ENCODE measurements at regions not wholly inside any gene's neighbourhood (a gene's known extent, or its start where the extent isn't known, plus 50 kb on each side); places are given as distances from the start of the nearest gene placed in this dataset.
"Not testable (repeated sequence)": the region's sequence is repeated elsewhere in the genome, so short reads cannot be mapped to it uniquely, and the experiment has no call there.

GRCh38 chr3:106844638-106845037, 532.6 kb upstream of the CCDC54 start:
- H3K27me3 ChIP-seq (ENCODE audit: low read length): no peaks in the 10 kb centered on the region
- H3K9ac ChIP-seq (ENCODE audit: low read length): no peak overlapping the region
- no peak overlapping the region for H3K4me3 ChIP-seq (ENCODE audit: low read length)
- no peaks in the 10 kb centered on the region for H3K9me3 ChIP-seq (ENCODE audit: low read length)
- no peaks in the 10 kb centered on the region for H3K9me2 ChIP-seq (replicated peaks; ENCODE audit: insufficient read depth, low read length)
- H3K79me2 ChIP-seq (ENCODE audit: low read length): no peaks in the 10 kb centered on the region
- H3K36me3 ChIP-seq (ENCODE audit: insufficient read depth, low read length): no peaks in the 10 kb centered on the region
- H3K4me2 ChIP-seq (ENCODE audit: low read depth, low read length, poor library complexity, severe bottlenecking): no peak overlapping the region
- DNase-seq: no peak
- H3K4me1 ChIP-seq (ENCODE audit: low read length): no peaks in the 10 kb centered on the region
- H2AFZ ChIP-seq (ENCODE audit: low read length): no peak overlapping the region
- H3K27ac ChIP-seq (ENCODE audit: low read length): no peak overlapping the region
- no peaks in the 10 kb centered on the region for H4K20me1 ChIP-seq (ENCODE audit: insufficient read depth, low read depth, low read length)

- Histone ChIP-seq H3K4me2 (ENCODE audit: low read depth, low read length, poor library complexity, severe bottlenecking) (no peak overlapping the region), H3K9ac (ENCODE audit: low read length) (no peak overlapping the region), H3K4me3 (ENCODE audit: low read length) (no peak overlapping the region), H3K27ac (ENCODE audit: low read length) (no peak overlapping the region), H3K27me3 (ENCODE audit: low read length) (no peaks in the 10 kb centered on the region), H3K9me2 (replicated peaks; ENCODE audit: insufficient read depth, low read length) (no peaks in the 10 kb centered on the region), H3K9me3 (ENCODE audit: low read length) (no peaks in the 10 kb centered on the region), H3K36me3 (ENCODE audit: insufficient read depth, low read length) (no peaks in the 10 kb centered on the region), H3K4me1 (ENCODE audit: low read length) (no peaks in the 10 kb centered on the region), H4K20me1 (ENCODE audit: insufficient read depth, low read depth, low read length) (no peaks in the 10 kb centered on the region), H3K79me2 (ENCODE audit: low read length) (no peaks in the 10 kb centered on the region), H2AFZ (ENCODE audit: low read length) (no peak overlapping the region)
- DNase-seq: no peak
Observed at GRCh38 chr3:106848099-106848498, 529.1 kb upstream of the CCDC54 start.

DNA sequence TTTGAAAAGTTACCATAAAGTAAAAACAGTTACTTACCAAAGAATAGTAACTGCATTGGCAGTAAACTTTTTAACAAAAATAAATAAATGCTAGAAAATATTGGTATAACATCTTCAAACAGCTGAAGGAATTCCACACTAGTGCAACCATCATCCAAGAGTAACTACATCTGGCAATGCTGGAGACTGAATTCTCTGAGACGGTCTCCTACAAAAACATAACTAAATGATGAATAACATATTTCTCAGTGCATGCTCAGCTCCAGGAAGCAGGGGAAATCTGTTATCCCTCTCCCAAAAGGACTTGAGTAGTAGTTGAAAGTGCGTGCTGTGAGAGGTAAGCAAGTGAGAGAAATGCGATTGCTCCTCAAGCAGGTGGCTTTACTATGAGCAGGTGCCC, 526.8 kb upstream of the CCDC54 start:
- no peaks in the 10 kb centered on the region for H3K9me3 ChIP-seq (ENCODE audit: low read length)
- no peaks in the 10 kb centered on the region for H3K79me2 ChIP-seq (ENCODE audit: low read length)
- no peaks in the 10 kb centered on the region for H3K36me3 ChIP-seq (ENCODE audit: insufficient read depth, low read length)
- no peak overlapping the region for H3K9ac ChIP-seq (ENCODE audit: low read length)
- no peaks in the 10 kb centered on the region for H3K27me3 ChIP-seq (ENCODE audit: low read length)
- DNase-seq: no peak
- H3K4me1 ChIP-seq (ENCODE audit: low read length): no peaks in the 10 kb centered on the region
- H4K20me1 ChIP-seq (ENCODE audit: insufficient read depth, low read depth, low read length): no peaks in the 10 kb centered on the region
- H3K4me2 ChIP-seq (ENCODE audit: low read depth, low read length, poor library complexity, severe bottlenecking): no peak overlapping the region
- H3K4me3 ChIP-seq (ENCODE audit: low read length): no peak overlapping the region
- no peak overlapping the region for H3K27ac ChIP-seq (ENCODE audit: low read length)
- no peaks in the 10 kb centered on the region for H3K9me2 ChIP-seq (replicated peaks; ENCODE audit: insufficient read depth, low read length)
- no peak overlapping the region for H2AFZ ChIP-seq (ENCODE audit: low read length)

DNA sequence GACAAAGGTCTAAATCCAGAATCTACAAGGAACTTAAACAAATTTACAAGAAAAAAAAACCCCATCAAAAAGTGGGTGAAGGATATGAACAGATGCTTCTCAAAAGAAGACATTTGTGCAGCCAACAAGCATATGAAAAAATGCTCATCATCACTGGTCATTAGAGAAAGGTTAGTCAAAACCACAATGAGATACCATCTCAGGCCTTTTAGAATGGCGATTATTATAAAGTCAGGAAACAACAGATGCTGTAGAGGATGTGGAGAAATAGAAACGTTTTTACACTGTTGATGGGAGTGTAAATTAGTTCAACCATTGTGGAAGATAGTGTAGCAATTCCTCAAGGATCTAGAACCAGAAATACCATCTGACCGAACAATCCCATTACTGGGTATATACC, 518.9 kb upstream of the CCDC54 start:
- not testable (repeated sequence) for H3K79me2 ChIP-seq (ENCODE audit: low read length); H3K27ac ChIP-seq (ENCODE audit: low read length); H3K27me3 ChIP-seq (ENCODE audit: low read length); DNase-seq; H3K9ac ChIP-seq (ENCODE audit: low read length); H3K36me3 ChIP-seq (ENCODE audit: insufficient read depth, low read length); H4K20me1 ChIP-seq (ENCODE audit: insufficient read depth, low read depth, low read length); H3K4me2 ChIP-seq (ENCODE audit: low read depth, low read length, poor library complexity, severe bottlenecking); H3K9me3 ChIP-seq (ENCODE audit: low read length); H2AFZ ChIP-seq (ENCODE audit: low read length); H3K4me1 ChIP-seq (ENCODE audit: low read length); H3K4me3 ChIP-seq (ENCODE audit: low read length); H3K9me2 ChIP-seq (replicated peaks; ENCODE audit: insufficient read depth, low read length)

DNA sequence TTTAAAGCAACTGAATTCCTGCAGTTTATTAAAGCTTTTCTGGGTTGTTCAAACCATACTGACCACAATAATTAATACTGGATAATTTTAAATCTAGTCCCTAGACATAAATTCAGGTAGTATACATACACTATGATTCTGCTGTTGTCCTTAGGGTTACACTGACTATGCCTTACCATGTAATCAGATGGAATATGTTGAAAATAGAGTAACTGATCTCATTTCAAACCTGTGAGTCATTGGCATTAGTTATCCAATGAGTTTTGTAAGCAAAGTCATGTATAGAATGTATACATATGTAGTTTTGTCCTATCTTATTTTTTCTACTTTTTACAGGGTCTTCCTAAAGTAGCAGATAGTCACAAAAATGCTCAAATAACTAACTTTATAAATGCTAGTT, 517.1 kb upstream of the CCDC54 start:
- Histone ChIP-seq H3K79me2 (ENCODE audit: low read length) (no peaks in the 10 kb centered on the region), H3K4me1 (ENCODE audit: low read length) (no peaks in the 10 kb centered on the region), H3K4me2 (ENCODE audit: low read depth, low read length, poor library complexity, severe bottlenecking) (no peak overlapping the region), H3K36me3 (ENCODE audit: insufficient read depth, low read length) (no peaks in the 10 kb centered on the region), H2AFZ (ENCODE audit: low read length) (no peak overlapping the region), H3K9me2 (replicated peaks; ENCODE audit: insufficient read depth, low read length) (no peaks in the 10 kb centered on the region), H3K27ac (ENCODE audit: low read length) (no peak overlapping the region), H3K9ac (ENCODE audit: low read length) (no peak overlapping the region), H3K27me3 (ENCODE audit: low read length) (no peaks in the 10 kb centered on the region), H3K4me3 (ENCODE audit: low read length) (no peak overlapping the region), H3K9me3 (ENCODE audit: low read length) (no peaks in the 10 kb centered on the region), H4K20me1 (ENCODE audit: insufficient read depth, low read depth, low read length) (no peaks in the 10 kb centered on the region)
- DNase-seq: no peak

GRCh38 chr3:106862067-106862466, 515.2 kb upstream of the CCDC54 start:
- no peaks in the 10 kb centered on the region for H4K20me1 ChIP-seq (ENCODE audit: insufficient read depth, low read depth, low read length)
- H3K9ac ChIP-seq (ENCODE audit: low read length): no peak overlapping the region
- H3K79me2 ChIP-seq (ENCODE audit: low read length): no peaks in the 10 kb centered on the region
- no peak overlapping the region for H3K4me2 ChIP-seq (ENCODE audit: low read depth, low read length, poor library complexity, severe bottlenecking)
- H3K27me3 ChIP-seq (ENCODE audit: low read length): no peaks in the 10 kb centered on the region
- H3K9me2 ChIP-seq (replicated peaks; ENCODE audit: insufficient read depth, low read length): no peaks in the 10 kb centered on the region
- no peaks in the 10 kb centered on the region for H3K4me1 ChIP-seq (ENCODE audit: low read length)
- no peak overlapping the region for H2AFZ ChIP-seq (ENCODE audit: low read length)
- no peak overlapping the region for H3K27ac ChIP-seq (ENCODE audit: low read length)
- no peaks in the 10 kb centered on the region for H3K36me3 ChIP-seq (ENCODE audit: insufficient read depth, low read length)
- no peaks in the 10 kb centered on the region for H3K9me3 ChIP-seq (ENCODE audit: low read length)
- no peak overlapping the region for H3K4me3 ChIP-seq (ENCODE audit: low read length)
- DNase-seq: no peak

- H3K27ac ChIP-seq (ENCODE audit: low read length): no peak overlapping the region
- no peak overlapping the region for H3K4me2 ChIP-seq (ENCODE audit: low read depth, low read length, poor library complexity, severe bottlenecking)
- no peak overlapping the region for H3K9ac ChIP-seq (ENCODE audit: low read length)
- H3K27me3 ChIP-seq (ENCODE audit: low read length): 0 out of 2 replicates have a peak, but pooled peaks cover 3% of the 10 kb centered on the region
- no peaks in the 10 kb centered on the region for H4K20me1 ChIP-seq (ENCODE audit: insufficient read depth, low read depth, low read length)
- no peaks in the 10 kb centered on the region for H3K36me3 ChIP-seq (ENCODE audit: insufficient read depth, low read length)
- DNase-seq: no peak
- H3K9me3 ChIP-seq (ENCODE audit: low read length): no peaks in the 10 kb centered on the region
- H3K9me2 ChIP-seq (replicated peaks; ENCODE audit: insufficient read depth, low read length): 0 out of 2 replicates have a peak, but pooled peaks cover 3% of the 10 kb centered on the region
- H3K79me2 ChIP-seq (ENCODE audit: low read length): no peaks in the 10 kb centered on the region
- no peaks in the 10 kb centered on the region for H3K4me1 ChIP-seq (ENCODE audit: low read length)
- H2AFZ ChIP-seq (ENCODE audit: low read length): no peak overlapping the region
- no peak overlapping the region for H3K4me3 ChIP-seq (ENCODE audit: low read length)
Observed at GRCh38 chr3:106877627-106878026, 499.6 kb upstream of the CCDC54 start.

DNA sequence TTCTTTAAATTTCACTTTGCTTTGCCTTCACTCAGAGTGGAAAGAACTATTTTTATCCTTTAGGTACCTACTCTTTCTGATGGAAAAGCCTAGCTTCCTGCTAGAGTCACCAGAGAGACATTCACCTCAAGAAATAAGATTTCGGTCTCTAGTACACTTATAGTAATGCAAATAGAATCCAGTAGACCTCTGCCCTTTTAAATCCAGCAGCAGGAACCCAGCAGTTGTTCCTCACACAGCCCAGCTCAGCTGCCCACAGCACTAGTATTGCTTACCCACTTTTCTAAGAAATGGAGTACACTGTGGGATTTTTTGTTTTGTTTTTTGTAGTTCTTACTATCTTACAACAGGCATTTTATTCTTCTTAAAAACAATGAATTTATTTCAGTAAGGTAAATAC, 497.0 kb upstream of the CCDC54 start:
- 0 out of 2 replicates have a peak, but pooled peaks cover 3% of the 10 kb centered on the region for H3K27me3 ChIP-seq (ENCODE audit: low read length)
- H3K9me2 ChIP-seq (replicated peaks; ENCODE audit: insufficient read depth, low read length): 0 out of 2 replicates have a peak, but pooled peaks cover 3% of the 10 kb centered on the region
- H3K9me3 ChIP-seq (ENCODE audit: low read length): no peaks in the 10 kb centered on the region
- H3K4me1 ChIP-seq (ENCODE audit: low read length): no peaks in the 10 kb centered on the region
- no peak for DNase-seq
- H3K9ac ChIP-seq (ENCODE audit: low read length): no peak overlapping the region
- no peak overlapping the region for H3K4me2 ChIP-seq (ENCODE audit: low read depth, low read length, poor library complexity, severe bottlenecking)
- no peaks in the 10 kb centered on the region for H4K20me1 ChIP-seq (ENCODE audit: insufficient read depth, low read depth, low read length)
- H2AFZ ChIP-seq (ENCODE audit: low read length): no peak overlapping the region
- H3K4me3 ChIP-seq (ENCODE audit: low read length): no peak overlapping the region
- no peaks in the 10 kb centered on the region for H3K79me2 ChIP-seq (ENCODE audit: low read length)
- H3K36me3 ChIP-seq (ENCODE audit: insufficient read depth, low read length): no peaks in the 10 kb centered on the region
- no peak overlapping the region for H3K27ac ChIP-seq (ENCODE audit: low read length)

DNA sequence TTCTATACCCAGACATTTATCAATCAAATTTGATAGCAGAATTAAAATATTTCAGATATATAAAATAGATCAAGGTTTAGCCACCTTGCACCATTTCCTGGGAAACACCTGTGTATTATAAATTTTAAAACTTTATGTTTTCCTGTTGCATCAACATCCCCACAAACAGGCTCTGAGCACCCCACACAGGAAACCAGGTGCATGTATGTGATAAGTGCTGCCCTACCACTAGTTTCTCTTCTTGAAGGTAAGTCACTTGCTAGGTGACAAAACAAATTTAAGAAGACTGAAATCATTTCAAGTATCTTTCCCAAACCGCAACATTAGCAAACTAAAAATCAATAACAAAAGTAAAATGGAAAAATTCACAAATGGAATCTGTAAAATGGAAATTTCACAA, 496.1 kb upstream of the CCDC54 start:
- Histone ChIP-seq H3K9me3 (ENCODE audit: low read length) (no peaks in the 10 kb centered on the region), H3K4me2 (ENCODE audit: low read depth, low read length, poor library complexity, severe bottlenecking) (no peak overlapping the region), H3K4me3 (ENCODE audit: low read length) (no peak overlapping the region), H3K27ac (ENCODE audit: low read length) (no peak overlapping the region), H3K4me1 (ENCODE audit: low read length) (no peaks in the 10 kb centered on the region), H3K79me2 (ENCODE audit: low read length) (no peaks in the 10 kb centered on the region), H3K36me3 (ENCODE audit: insufficient read depth, low read length) (no peaks in the 10 kb centered on the region), H3K27me3 (ENCODE audit: low read length) (0 out of 2 replicates have a peak, but pooled peaks cover 3% of the 10 kb centered on the region), H3K9ac (ENCODE audit: low read length) (no peak overlapping the region), H4K20me1 (ENCODE audit: insufficient read depth, low read depth, low read length) (no peaks in the 10 kb centered on the region), H2AFZ (ENCODE audit: low read length) (no peak overlapping the region), H3K9me2 (replicated peaks; ENCODE audit: insufficient read depth, low read length) (0 out of 2 replicates have a peak, but pooled peaks cover 3% of the 10 kb centered on the region)
- no peak for DNase-seq

Data from Karpas-422 (cell line).